NCI-H2081 (cell line): ENCODE measurements at regions not wholly inside any gene's neighbourhood (a gene's known extent, or its start where the extent isn't known, plus 50 kb on each side); places are given as distances from the start of the nearest gene placed in this dataset.

Experiments used
- DNase-seq, 2 experiments: peaks; one replicate each; lab custom pipeline; 2025; lab: John Stamatoyannopoulos, UW

GRCh38 chr7:115707258-115708012, 323.1 kb downstream of the TFEC start:
- peak; percentile 93 to 98 for DNase-seq

- peak; percentile 8 to 61 for DNase-seq
Measured at GRCh38 chr7:115704884-115705283, 325.7 kb downstream of the TFEC start.

GRCh38 chr7:115701141-115701540, 329.4 kb downstream of the TFEC start:
- DNase-seq: no peak

GRCh38 chr7:115694424-115694823, 336.1 kb downstream of the TFEC start:
- DNase-seq: no peak

- no peak for DNase-seq
Measured at GRCh38 chr7:115693779-115694178, 336.8 kb downstream of the TFEC start.

- no peak for DNase-seq
Measured at GRCh38 chr7:115689941-115690340, 340.6 kb downstream of the TFEC start.

- no peak for DNase-seq
Measured at GRCh38 chr7:115683093-115683492, 347.5 kb downstream of the TFEC start.

- no peak for DNase-seq
Measured at GRCh38 chr7:115682507-115682906, 348.1 kb downstream of the TFEC start.

- DNase-seq: peak in 1 of 2 experiments; percentile 20
Measured at GRCh38 chr7:115680921-115681320, 349.6 kb downstream of the TFEC start.

GRCh38 chr7:115679976-115680375, 350.6 kb downstream of the TFEC start:
- DNase-seq: peak in 1 of 2 experiments; percentile 39

- no peak for DNase-seq
Measured at GRCh38 chr7:115679423-115679822, 351.1 kb downstream of the TFEC start.

GRCh38 chr7:115678086-115678982, 352.2 kb downstream of the TFEC start:
- peak in 1 of 2 experiments; percentile 62 for DNase-seq

GRCh38 chr7:115676707-115677106, 353.9 kb downstream of the TFEC start:
- no peak for DNase-seq

- DNase-seq: peak; percentile 77 to 88
Measured at GRCh38 chr7:115676080-115676479, 354.5 kb downstream of the TFEC start.

- DNase-seq: peak in 1 of 2 experiments; percentile 32
Measured at GRCh38 chr7:115674467-115675024, 356.0 kb downstream of the TFEC start.

GRCh38 chr7:115672024-115672423, 358.5 kb downstream of the TFEC start:
- no peak for DNase-seq

- DNase-seq: no peak
Measured at GRCh38 chr7:115662676-115663075, 367.9 kb downstream of the TFEC start.

- DNase-seq: no peak
Measured at GRCh38 chr7:115662120-115662519, 368.4 kb downstream of the TFEC start.

- DNase-seq: no peak
Measured at GRCh38 chr7:115658223-115658622, 372.3 kb downstream of the TFEC start.

GRCh38 chr7:115654384-115655214, 376.0 kb downstream of the TFEC start:
- DNase-seq: no peak

- DNase-seq: no peak
Measured at GRCh38 chr7:115649429-115649828, 381.1 kb downstream of the TFEC start.

- DNase-seq: no peak
Measured at GRCh38 chr7:115647712-115648111, 382.9 kb downstream of the TFEC start.
